Skin of body (tissue), 1 donor: ENCODE measurements at regions not wholly inside any gene's neighbourhood (a gene's known extent, or its start where the extent isn't known, plus 50 kb on each side); places are given as distances from the start of the nearest gene placed in this dataset.

Experiments
- DNase-seq: peaks from one replicate; lab custom pipeline; 2025; lab: John Stamatoyannopoulos, UW

DNA sequence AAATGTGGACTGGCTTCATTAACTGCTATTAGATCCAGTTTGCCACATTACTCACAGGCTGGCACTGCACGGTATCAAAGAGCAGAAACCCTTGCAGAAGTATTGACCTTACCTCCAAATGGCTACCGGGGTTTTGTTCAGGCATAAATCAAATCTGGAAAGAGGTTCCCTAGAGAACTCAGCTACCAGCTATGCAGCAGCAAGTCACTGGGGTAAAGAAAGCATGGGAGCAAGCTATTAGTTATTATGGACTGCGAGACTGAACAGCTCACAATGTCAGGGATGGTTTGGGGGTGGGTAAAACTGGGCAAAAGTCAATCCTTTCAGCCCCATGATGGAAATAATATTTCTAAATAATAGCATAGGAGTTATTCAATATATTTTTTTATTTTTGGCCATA lies 128.1 kb downstream of the FANCF start:
- DNase-seq = no peak

DNA sequence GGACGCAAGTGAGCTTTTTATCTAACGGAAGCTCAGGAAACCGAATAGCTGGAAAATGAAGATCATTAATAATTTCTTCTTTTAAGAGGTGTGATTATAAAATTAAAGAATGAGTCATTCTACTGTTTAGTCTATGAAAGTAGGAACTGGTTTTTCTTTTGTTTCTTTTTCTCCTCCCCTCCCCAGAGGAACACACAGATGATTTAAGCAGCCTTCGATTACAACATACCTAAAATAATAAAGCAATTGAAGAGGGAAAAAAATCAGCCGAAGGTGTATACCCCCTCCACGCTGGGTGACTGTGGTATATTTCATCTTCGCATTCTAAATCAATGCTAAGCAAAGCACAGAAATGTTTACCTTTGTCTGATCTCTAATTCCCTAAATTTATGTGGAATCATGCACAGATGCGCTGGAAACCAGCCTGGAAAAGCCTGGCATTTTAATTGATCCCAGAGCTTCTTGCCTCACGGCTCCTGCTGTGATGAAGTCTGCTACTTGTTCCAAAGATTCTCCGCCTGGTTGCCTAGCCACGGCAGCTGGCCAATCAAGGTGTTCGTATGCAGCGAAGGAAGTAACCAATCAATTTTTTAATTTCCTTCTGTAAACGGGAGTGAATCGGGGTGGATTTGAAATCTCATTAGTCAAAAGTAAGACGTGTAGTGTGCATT lies 133.9 kb downstream of the FANCF start:
- DNase-seq = peak; percentile 55

DNA sequence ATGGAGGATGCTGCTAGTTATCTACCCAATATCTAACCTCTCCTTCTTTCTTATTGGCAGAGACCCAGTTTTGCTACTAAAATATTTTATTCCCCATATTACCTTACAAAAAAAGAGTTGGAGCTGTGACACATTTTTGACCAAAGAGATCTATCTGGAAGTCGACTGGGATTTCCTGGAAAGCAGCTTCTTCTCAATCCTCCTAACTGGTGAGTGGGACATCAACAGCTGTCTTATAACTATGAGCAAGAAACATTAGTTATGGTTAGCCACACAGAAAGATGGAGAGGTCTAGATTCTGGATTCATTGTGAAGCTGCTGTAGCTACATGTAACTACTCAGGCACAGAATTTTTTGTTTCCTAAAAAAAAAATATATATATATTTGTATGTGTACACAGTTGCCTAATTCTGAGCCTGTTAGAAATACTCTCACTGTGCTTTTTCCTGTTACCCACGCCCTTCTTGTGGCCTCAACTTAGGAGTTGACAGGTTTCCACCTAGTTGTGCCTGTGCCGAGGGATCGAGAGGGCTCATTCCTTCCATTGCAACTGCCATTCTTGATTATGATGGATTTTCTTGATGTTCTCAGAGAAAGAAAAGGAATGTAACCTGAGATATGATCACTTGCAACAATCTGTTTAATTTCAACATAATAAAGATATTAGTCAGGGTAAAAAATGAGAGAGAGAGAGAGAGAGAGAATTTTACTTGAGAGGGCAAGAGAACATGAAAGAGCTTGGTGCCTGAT lies 142.0 kb downstream of the SLC17A6 start:
- no peak for DNase-seq

DNA sequence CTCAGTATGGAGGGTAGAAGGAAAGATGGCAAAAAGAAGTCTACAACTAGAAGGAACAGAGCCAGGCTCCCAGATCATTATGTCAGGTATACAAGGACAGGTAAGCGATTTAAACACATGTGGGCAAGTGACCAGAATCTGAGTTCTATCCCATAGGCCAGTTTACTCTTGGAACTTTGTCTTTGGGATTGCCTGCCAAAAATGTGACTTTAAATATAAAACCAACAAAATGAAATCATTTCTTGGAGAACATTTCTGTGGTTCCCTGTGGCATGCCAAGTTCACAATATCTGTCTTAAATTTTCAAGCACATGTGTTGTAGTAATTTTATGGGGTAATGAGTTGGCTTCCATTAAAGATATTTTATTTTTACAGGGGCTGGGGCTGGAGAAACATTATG lies 141.0 kb downstream of the SLC17A6 start:
- DNase-seq = peak; percentile 62

DNA sequence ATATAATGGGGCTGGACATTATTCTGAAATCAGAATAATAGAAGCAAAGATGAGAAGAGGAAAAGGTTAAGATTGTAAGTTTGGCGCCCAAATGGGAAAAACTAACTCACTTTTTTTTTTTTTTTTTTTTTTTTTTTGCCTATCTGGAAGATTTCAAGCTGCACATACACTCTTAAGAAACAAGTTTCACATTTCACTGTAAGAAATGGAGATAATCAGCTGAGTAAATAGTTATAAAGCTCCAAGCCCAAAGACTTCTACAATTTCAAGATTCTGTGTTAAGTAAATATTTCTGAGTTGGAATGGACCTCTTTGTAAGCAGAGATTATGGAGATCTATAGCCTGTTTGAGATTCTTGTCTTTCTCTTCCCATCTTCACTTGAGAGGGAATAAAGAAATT lies 140.0 kb downstream of the SLC17A6 start:
- no peak for DNase-seq

DNA sequence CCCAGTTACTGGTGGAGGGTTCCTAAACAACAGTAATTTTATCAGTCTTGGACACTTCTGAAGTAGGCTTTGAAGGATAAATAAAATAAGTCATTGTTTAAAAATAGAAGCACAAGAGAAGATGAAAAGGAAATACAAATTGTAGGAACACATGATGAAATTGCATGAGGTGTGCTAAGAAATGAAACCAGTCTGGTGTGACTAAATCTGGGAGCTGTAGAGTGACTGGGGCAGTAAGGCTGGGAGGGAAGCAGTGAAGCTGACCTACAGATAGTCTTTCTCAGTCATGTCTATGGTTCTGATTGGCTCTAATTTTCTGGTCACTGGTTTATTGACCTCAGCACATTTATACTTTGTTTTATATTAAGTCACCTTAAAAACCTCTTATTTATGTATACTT lies 139.1 kb downstream of the SLC17A6 start:
- DNase-seq = no peak

DNA sequence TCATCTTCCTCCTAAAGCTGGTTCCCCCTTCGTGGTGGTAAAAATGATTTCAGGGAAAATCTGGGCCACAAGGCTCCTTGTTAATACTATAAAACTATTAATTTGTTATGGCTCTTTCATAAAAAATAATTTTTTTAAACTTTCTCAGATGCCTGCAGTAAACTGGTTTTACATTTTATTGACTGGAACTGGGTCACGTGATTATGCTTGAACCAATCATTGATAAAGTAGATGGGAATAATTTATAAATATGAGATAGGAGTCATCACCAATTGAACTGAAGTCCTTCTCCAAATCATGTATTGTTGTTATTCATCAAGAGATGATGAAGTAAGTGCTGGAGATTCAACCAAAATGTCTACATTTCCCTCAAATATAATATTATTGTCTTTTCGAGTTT lies 138.4 kb downstream of the SLC17A6 start:
- no peak for DNase-seq

DNA sequence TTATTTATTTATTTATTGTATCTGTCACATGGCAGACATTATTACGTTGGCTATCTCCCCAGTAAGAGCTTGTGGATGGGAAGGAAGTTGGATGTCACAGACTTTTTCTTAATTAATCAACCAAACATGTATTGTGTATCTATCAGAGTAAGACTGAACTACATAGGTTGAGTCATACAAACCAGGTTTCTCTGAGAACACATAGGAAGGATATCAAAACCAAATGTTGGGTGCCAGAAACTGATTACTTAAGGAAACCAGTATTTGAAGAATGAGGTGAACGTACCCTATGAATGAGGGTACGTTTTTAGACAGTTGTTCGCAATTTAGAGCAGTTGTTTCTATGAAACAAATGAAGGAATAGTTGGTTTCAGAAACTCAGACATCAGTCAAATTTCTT lies 136.4 kb downstream of the SLC17A6 start:
- DNase-seq = no peak

DNA sequence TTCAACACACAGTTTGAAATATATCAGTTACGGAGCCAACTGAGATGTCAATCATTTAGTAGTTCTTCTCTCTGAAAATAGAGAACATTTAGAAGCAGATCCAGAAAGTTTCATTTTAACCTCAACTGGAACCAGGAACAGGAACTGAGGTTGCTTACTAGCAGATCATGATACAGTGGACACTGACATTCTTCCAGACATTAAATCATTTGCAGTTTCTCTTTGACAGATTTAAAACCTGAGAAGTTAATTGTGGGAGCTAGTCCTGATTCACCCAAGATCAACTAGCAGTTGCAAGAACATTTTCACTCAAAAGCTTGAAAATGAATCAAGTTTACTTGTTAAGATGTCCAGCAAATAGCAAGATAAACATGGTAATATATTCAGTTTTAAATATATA lies 135.4 kb downstream of the SLC17A6 start:
- DNase-seq = no peak

DNA sequence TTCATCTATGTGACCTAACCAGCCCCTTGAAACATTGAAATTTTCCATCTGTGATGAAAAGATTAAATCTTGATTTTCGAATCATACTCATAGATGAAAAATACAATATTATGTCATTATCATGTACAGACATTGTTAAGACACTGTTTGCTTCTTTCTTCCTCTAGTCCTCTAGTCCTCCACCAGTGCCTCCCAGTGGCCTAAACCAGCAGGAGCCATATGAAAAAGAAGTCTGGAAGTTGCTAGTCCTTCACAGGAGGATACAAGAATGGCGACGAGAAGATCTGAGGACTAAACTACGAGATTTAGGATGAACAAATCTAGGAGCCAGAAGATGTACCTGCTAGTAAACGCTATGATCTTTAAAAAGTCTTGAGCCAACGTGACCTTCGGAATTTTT lies 134.1 kb downstream of the SLC17A6 start:
- DNase-seq = no peak

DNA sequence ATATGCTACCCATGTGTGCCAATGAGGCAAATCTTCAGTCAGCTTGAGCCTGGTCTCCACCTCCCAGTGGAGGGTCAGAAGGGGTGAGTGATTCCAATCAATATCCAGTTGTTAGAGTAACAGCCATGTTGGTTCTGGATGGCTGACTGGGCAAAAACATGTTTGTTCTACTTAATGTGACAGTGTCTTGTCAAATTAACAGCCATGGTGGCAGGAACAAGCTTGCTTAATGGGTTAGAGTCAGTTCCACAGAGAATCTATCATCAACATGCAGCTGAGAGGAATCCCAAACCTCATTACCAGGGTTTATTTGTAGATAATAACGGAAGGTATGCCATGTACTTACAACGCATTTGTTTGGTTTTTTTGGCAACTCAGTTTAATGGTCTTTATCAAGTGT lies 133.2 kb downstream of the SLC17A6 start:
- no peak for DNase-seq

DNA sequence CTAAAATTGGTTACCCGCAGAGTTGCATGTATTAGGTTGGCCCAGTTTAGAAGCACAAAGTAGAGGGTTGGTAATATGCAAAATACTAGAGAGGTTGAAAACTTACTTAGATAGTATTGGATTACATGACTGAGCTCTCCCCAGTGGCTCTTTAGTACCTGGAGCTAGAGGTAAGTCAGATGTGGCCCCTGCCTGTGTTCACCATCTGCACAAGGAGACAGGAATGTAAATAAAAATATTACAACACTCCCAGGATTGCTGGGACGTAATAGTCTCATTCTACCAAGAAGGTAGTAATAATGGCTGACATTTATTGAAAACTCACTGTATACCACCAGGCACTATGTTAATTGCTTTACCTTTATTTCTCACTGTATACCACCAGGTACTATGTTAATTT lies 129.6 kb downstream of the SLC17A6 start:
- DNase-seq = no peak

DNA sequence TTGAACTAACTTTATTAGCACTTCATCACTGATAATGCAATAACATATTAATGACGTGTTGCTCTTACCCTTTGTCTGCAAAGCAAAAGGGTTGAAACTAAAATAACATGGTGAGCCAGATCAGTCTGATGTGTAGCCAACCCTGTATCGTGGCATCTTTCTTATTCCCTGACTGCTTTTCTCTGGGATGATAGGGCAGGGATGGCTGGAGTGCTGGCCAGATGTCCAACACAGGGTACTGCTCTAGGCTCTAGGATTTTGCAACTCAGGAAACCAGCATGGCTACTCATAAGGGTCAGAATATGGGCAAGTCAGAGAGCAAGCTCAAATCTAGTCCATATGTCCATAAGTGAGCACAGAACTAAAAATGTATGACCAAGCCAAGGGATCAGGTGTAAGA lies 129.1 kb downstream of the SLC17A6 start:
- no peak for DNase-seq

DNA sequence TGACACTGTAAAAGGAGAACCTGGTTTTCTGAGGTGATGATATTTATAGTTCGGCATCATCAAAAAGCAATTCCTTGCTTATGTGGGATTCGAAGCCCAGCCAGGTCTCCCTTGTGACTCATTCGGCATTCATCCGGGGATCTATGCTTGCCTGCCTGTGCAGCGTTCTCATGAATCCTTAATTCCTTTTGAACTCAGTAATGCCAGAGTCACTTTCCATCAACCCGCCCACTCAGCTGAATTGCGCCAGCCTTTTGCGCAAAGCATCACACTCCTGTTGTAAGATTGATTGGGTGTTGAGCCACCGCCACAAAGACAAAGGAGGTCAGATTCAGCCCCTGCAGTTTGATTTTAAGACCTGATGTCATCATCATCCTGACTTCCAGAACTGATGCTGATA lies 128.6 kb downstream of the SLC17A6 start:
- DNase-seq = no peak

DNA sequence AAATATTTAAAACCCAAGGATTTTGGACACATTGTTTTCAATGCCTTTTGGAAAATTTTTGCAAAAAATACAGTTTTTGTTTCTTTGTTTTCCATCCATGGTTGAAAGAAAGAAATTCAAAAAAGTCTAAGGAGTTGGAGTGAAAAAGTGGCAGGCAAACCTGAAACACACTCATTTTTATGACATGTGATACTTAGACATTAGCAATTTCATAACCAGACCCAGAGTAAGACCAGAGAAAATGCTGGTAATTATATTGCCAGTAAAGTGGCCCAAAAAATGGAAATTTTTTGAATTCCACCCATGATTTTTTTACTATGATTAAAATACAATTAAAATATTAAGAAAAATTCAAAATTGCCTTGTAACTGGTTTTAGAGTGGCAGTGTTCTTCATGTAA lies 128.2 kb downstream of the SLC17A6 start:
- no peak for DNase-seq

DNA sequence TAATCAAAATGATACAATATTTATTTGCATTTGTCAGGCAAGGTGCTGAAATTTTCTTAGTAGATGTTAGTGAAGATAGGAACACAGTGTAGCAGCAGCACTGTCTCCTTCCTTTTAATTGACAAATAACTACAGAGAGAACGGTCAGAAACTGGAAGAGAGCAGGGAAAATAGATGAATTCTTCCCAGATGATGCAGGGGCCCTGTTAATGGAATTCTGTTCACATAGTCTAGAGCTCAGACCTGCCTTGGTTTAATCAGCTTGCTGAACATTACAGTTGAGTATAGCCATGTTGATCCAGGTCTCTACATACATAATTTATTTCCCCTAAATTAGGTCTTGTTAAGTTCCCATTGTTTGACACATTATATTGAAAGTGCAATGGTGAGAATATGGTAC lies 127.4 kb downstream of the SLC17A6 start:
- DNase-seq = no peak

DNA sequence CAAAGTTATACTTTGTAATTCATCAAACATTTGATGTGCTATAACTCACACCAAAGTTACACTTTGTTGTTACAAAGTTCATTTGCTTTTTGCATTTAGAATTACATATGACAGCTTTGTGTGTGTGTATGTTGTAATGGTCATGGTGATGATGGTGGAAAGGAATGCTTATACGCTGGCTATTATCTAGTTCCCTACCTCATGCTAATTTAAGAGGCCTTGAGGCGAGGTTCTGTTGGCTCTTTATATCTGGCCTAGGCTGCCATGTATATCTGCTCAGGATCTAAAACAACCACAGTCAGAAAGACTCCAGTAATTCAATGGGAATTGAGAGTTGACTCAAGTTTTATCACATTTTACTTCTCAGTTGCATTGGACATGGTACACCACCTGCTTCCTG lies 123.4 kb downstream of the SLC17A6 start:
- DNase-seq = no peak

DNA sequence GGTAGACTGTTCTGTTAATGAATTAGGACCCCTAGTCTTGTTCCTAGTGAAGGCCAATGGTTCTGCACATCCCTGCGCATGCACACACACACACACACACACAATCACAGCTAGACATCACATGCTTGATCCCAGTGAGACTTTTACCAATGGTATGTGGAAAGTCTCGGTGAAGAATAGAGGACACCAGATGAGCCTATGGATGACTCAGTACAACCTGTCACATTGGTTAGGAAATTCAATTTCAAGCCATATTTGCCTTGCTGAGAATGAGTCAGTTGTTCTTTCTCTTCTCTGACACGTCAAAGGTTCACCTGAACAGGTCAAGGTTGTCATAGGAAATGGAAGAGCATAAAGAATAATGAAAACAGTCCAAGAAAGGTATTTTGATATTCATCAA lies 122.0 kb downstream of the SLC17A6 start:
- no peak for DNase-seq

DNA sequence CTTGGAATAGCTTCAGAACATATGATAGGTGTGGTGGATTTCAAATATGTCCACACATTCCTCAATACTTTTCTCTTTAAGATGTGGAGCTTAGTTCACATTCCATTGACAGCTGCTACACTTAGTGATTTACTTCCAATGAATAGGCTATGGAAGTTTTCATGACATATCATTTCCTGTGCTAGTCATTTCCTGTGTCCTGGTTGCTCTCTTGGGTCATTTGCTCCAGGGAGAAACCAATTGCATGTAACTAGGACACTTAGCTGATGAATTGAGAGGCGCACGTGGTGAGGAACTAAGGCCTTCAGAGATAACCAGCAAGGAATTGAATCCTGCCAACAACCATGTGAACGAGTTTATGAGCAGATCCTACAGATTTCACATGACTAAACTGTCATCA lies 120.9 kb downstream of the SLC17A6 start:
- DNase-seq = no peak

DNA sequence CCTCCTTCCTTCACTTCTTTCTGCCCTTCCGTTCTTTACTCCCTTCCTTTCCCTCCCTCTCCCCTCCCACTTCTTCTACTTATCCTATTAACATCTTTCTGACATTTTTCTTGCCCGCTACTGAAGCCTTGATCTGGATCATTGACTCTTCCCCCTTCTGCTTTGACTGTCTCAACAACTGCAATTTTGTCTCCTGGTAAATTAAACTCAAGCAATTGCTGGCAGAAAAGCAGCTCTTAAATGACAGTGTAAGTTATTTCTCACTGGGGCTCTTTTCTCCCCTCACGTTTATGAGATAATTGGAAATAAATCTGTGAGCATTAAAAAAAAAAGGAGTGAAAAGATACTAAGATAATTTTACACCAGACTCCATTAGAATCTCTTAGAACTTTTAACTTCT lies 120.0 kb downstream of the SLC17A6 start:
- DNase-seq = no peak

DNA sequence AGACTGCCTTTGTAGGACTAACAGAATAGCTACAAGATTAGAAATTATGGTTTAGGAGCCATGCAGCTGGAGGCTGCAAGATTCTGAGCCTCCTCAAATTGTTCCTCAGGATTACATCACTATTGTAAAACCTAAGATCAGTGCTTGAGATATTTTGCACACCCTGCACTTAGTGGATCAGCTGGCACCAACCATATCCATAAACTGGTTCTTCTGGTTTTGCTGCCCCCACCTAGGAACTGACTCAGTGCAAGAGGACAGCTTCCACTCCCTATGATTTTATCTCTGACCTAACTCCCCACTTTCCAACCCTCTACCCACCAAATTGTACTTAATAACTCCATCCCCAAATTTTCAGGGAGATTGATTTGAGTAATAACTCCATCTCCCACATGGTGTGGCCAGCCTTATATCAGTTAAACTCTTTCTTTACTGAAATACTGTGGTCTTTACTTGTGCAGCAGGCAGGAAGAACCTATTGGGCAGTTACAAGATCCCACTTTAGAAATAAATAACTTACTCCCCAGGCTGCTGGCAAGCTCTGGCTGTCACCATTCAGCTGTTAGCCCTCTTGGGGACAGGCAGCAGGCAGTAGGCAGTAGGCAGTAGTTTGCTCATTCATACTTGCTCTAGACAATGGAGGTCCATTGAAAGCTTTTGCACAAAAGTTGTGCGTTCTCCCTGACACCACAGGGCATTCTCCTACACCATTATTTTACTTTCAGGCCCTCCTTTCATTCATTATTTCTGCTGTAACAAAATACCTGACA lies 119.0 kb downstream of the SLC17A6 start:
- no peak for DNase-seq

DNA sequence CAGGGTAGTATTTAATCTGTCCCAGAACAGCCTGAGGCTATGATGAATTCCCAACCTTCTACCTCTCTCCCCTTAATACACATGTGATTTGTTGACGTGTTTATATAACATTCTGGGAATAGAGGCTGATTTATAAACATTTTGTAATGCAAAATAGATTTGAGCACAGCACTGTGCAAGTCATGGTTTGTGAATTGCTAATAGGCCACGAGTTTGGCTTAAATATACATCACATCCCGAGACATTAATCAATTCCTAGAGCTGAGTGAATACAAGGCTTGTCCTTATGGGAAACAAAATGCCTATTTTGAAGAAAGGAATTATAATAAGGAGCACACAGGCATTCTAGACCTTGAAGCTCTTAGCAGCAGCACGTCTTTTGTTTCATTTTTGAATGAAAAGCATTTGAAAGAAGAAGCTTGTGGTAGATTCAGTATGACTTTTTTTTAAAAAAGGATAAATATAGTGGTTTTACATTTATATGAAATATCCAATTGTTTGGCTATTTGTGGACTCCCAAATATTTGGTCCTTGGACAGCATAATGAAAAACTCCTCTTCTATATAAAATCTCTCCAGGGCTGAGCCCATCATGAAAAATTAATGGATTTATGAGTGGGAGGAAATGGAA lies 116.4 kb downstream of the SLC17A6 start:
- DNase-seq = no peak
